SK-N-SH treated with all-trans-retinoic acid at 6 μM for 48 hours (cell line): ENCODE measurements at regions not wholly inside any gene's neighbourhood (a gene's known extent, or its start where the extent isn't known, plus 50 kb on each side); places are given as distances from the start of the nearest gene placed in this dataset.

Source experiments
- ATAC-seq: fragments of 200-7000 bp; cut with Tn5 transposase; 3 replicates; pipeline ENCODE4 v1.9.1; 2020; ENCODE audit warnings: mild to moderate bottlenecking, moderate library complexity
- BACH2 ChIP-seq: fragments of 250-450 bp; sonication (Bioruptor Pico); IDR thresholded peaks from 2 replicates; pipeline ENCODE4 v1.9.0; 2021; ENCODE audit warnings: mild to moderate bottlenecking, borderline replicate concordance
- CREB5 ChIP-seq: fragments of 250-450 bp; sonication (Bioruptor Pico); IDR thresholded peaks from 2 replicates; pipeline ENCODE4 v1.5.1; 2020; ENCODE audit warnings: low read depth, mild to moderate bottlenecking, moderate library complexity
- CSDC2 ChIP-seq: fragments of 250-450 bp; sonication (Bioruptor Pico); IDR thresholded peaks from 2 replicates; pipeline ENCODE4 v1.5.0; 2020; ENCODE audit warnings: mild to moderate bottlenecking, moderate library complexity
- GLIS3 ChIP-seq: fragments of 250-450 bp; sonication (Bioruptor Pico); IDR thresholded peaks from 2 replicates; pipeline ENCODE4 v1.5.0; 2020; ENCODE audit warnings: mild to moderate bottlenecking, moderate library complexity
- ISL1 ChIP-seq: fragments of 250-450 bp; sonication (Bioruptor Pico); IDR thresholded peaks from 2 replicates; pipeline ENCODE4 v2.1.2; 2022; ENCODE audit warnings: mild to moderate bottlenecking, moderate library complexity
- OSR1 ChIP-seq: fragments of 250-450 bp; sonication (Bioruptor Pico); IDR thresholded peaks from 2 replicates; pipeline ENCODE4 v1.8.0; 2022; ENCODE audit warnings: moderate library complexity, mild to moderate bottlenecking, inconsistent platforms
- PPARA ChIP-seq: fragments of 250-450 bp; sonication (Bioruptor Pico); IDR thresholded peaks from 2 replicates; pipeline ENCODE4 v1.5.0; 2020; ENCODE audit warnings: mild to moderate bottlenecking, borderline replicate concordance
- RARB ChIP-seq: fragments of 250-450 bp; sonication (Bioruptor Pico); IDR thresholded peaks from 2 replicates; pipeline ENCODE4 v1.8.0; 2021; ENCODE audit warnings: mild to moderate bottlenecking, moderate library complexity
- SNAI2 ChIP-seq: fragments of 250-450 bp; sonication (Bioruptor Pico); IDR thresholded peaks from 2 replicates; pipeline ENCODE4 v1.5.0; 2020; ENCODE audit warnings: mild to moderate bottlenecking, moderate library complexity
- TCF4 ChIP-seq: fragments of 250-450 bp; sonication (Bioruptor Pico); IDR thresholded peaks from 2 replicates; pipeline ENCODE4 v1.8.0; 2021; ENCODE audit warnings: mild to moderate bottlenecking, moderate library complexity, borderline replicate concordance
- TOX ChIP-seq: fragments of 250-450 bp; sonication (Bioruptor Pico); IDR thresholded peaks from 2 replicates; pipeline ENCODE4 v1.8.0; 2021; ENCODE audit warnings: mild to moderate bottlenecking, moderate library complexity, borderline replicate concordance
- TSHZ2 ChIP-seq: fragments of 250-450 bp; sonication (Bioruptor Pico); IDR thresholded peaks from 2 replicates; pipeline ENCODE4 v1.5.0; 2020; ENCODE audit warnings: mild to moderate bottlenecking, moderate library complexity
- ZC3H10 ChIP-seq: fragments of 250-450 bp; sonication (Bioruptor Pico); IDR thresholded peaks from 2 replicates; pipeline ENCODE4 v1.5.1; 2021; ENCODE audit warnings: mild to moderate bottlenecking, moderate library complexity
- ZFP3 ChIP-seq: fragments of 250-450 bp; sonication (Bioruptor Pico); IDR thresholded peaks from 2 replicates; pipeline ENCODE4 v1.5.0; 2020; ENCODE audit warnings: mild to moderate bottlenecking, moderate library complexity
- ZFP30 ChIP-seq: fragments of 450-650 bp; formaldehyde crosslinking; IDR thresholded peaks from 2 replicates; pipeline ENCODE4 v1.5.0; 2022; ENCODE audit warnings: mild to moderate bottlenecking, moderate library complexity
- ZNF565 ChIP-seq: fragments of 450-650 bp; formaldehyde crosslinking; conservative IDR thresholded peaks from 2 replicates; pipeline ENCODE4 v1.5.0; 2020; ENCODE audit warnings: low read depth, mild to moderate bottlenecking, moderate library complexity
- ZNF8 ChIP-seq: fragments of 450-650 bp; formaldehyde crosslinking; IDR thresholded peaks from 2 replicates; pipeline ENCODE4 v1.5.0; 2020; ENCODE audit warnings: mild to moderate bottlenecking, moderate library complexity
- TF ChIP-seq, protein P1 (sequence below): fragments of 250-450 bp; sonication (Bioruptor Pico); IDR thresholded peaks from 2 replicates; pipeline ENCODE4 v1.5.1; 2021; ENCODE audit warnings: mild to moderate bottlenecking, moderate library complexity
- TF ChIP-seq, protein P2 (sequence below): fragments of 250-450 bp; sonication (Bioruptor Pico); IDR thresholded peaks from 2 replicates; pipeline ENCODE4 v1.8.0; 2020; ENCODE audit warnings: mild to moderate bottlenecking, moderate library complexity, borderline replicate concordance

DNA sequence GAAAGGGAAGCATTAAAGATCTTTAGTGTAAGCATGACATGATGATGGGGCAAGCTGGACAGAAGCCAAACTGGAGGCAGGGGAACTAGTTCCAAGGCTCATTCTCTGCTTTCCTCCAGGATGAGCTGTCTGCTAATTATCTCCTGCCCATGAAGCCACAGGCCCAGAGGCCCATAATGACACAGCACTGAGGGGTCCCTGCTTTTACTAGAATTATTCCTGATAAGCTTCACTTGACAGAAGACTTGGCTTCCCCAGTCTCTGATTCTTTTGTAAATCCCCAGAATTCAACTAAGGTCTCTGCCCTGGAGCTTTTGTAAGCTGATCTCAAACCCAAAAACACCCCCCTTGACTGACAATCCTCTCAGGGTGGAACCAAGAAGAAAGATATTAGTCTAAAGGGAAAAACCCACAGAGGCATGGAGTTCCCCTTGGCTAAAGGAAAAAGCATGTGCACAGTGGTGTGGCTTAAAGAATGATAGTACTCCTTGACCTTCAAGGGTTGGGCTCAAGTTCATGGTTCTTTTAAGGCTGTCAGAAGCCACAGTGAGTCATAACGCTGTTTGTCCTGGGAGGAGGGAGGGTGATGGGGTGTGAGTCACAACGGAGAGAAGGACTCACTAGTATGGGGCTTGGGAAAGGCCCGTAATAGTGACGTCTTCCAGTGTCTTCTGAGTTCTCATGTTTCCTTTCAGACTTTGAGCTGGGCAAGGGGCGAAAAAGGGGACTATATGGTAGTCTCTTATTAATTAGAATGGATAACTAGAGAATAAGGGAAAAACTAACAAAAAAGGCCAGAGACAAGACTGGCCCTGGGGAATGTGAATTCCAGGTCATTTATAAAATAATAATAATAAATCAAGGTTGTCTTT lies 146.0 kb upstream of the CPEB2 start:
- ATAC-seq, result peak; percentile 98
- TF ChIP-seq, protein P1, sequence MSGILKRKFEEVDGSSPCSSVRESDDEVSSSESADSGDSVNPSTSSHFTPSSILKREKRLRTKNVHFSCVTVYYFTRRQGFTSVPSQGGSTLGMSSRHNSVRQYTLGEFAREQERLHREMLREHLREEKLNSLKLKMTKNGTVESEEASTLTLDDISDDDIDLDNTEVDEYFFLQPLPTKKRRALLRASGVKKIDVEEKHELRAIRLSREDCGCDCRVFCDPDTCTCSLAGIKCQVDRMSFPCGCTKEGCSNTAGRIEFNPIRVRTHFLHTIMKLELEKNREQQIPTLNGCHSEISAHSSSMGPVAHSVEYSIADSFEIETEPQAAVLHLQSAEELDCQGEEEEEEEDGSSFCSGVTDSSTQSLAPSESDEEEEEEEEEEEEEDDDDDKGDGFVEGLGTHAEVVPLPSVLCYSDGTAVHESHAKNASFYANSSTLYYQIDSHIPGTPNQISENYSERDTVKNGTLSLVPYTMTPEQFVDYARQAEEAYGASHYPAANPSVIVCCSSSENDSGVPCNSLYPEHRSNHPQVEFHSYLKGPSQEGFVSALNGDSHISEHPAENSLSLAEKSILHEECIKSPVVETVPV (CRISPR knock-in tag), result no peak
- TF ChIP-seq PPARA (CRISPR knock-in tag), result no peak
- TF ChIP-seq ZC3H10 (CRISPR knock-in tag), result 0 out of 2 replicates have a peak, but pooled peaks have one; percentile 30
- peak; percentile 47; the same call in 1 of the 2 replicates for TF ChIP-seq TOX (CRISPR knock-in tag)

GRCh38 chr4:14856934-14857235 lies 145.4 kb upstream of the CPEB2 start:
- no peak for ATAC-seq

GRCh38 chr4:14857475-14857874 lies 144.8 kb upstream of the CPEB2 start:
- no peak for ATAC-seq
- TF ChIP-seq BACH2 (CRISPR knock-in tag) (no peak), PPARA (CRISPR knock-in tag) (no peak), GLIS3 (CRISPR knock-in tag) (no peak), ZFP30 (no peak), ISL1 (no peak), SNAI2 (CRISPR knock-in tag) (no peak), ZNF8 (no peak), ZNF565 (CRISPR knock-in tag) (no peak), ZFP3 (no peak), CREB5 (no peak), TCF4 (CRISPR knock-in tag) (no peak), TSHZ2 (CRISPR knock-in tag) (no peak)
- TF ChIP-seq, protein P2, sequence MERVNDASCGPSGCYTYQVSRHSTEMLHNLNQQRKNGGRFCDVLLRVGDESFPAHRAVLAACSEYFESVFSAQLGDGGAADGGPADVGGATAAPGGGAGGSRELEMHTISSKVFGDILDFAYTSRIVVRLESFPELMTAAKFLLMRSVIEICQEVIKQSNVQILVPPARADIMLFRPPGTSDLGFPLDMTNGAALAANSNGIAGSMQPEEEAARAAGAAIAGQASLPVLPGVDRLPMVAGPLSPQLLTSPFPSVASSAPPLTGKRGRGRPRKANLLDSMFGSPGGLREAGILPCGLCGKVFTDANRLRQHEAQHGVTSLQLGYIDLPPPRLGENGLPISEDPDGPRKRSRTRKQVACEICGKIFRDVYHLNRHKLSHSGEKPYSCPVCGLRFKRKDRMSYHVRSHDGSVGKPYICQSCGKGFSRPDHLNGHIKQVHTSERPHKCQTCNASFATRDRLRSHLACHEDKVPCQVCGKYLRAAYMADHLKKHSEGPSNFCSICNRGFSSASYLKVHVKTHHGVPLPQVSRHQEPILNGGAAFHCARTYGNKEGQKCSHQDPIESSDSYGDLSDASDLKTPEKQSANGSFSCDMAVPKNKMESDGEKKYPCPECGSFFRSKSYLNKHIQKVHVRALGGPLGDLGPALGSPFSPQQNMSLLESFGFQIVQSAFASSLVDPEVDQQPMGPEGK (CRISPR knock-in tag), result no peak
- TF ChIP-seq, protein P1 (CRISPR knock-in tag), result no peak

More at GRCh38 chr4:14856934-14857235, 145.4 kb upstream of the CPEB2 start:
- TF ChIP-seq GLIS3 (CRISPR knock-in tag) (no peak), PPARA (CRISPR knock-in tag) (no peak), TOX (CRISPR knock-in tag) (no peak), BACH2 (CRISPR knock-in tag) (no peak), OSR1 (CRISPR knock-in tag) (no peak), RARB (CRISPR knock-in tag) (no peak), CSDC2 (CRISPR knock-in tag) (no peak), TSHZ2 (CRISPR knock-in tag) (no peak)
- TF ChIP-seq, protein P1 (CRISPR knock-in tag), result no peak
